ENCODE measurements at regions not wholly inside any gene's neighbourhood (a gene's known extent, or its start where the extent isn't known, plus 50 kb on each side); places are given as distances from the start of the nearest gene placed in this dataset.

DNA sequence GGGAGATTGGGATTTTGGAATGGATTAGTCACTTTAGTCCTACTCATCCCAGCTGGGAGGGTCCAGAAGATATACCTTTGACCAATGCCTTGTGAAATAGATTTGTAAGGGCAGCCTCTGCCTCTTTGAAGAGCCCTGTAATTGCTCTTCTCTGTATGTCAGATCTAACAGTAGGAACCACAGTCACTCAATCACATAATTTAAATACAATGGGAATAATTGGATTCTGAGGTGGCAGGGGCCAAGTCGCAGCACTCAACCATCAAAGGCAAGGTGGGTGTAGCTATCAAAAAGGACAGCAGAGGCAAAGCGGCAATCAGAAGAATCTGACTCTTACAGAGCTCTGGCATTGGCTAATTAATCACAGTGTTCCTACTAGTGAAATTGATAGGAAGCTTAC lies 650.9 kb upstream of the ANKRD30A start:
- TF ChIP-seq, protein P1, sequence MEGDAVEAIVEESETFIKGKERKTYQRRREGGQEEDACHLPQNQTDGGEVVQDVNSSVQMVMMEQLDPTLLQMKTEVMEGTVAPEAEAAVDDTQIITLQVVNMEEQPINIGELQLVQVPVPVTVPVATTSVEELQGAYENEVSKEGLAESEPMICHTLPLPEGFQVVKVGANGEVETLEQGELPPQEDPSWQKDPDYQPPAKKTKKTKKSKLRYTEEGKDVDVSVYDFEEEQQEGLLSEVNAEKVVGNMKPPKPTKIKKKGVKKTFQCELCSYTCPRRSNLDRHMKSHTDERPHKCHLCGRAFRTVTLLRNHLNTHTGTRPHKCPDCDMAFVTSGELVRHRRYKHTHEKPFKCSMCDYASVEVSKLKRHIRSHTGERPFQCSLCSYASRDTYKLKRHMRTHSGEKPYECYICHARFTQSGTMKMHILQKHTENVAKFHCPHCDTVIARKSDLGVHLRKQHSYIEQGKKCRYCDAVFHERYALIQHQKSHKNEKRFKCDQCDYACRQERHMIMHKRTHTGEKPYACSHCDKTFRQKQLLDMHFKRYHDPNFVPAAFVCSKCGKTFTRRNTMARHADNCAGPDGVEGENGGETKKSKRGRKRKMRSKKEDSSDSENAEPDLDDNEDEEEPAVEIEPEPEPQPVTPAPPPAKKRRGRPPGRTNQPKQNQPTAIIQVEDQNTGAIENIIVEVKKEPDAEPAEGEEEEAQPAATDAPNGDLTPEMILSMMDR (IDR thresholded peaks at IDR 0.05), result no peak
- TF ChIP-seq POLR2A (IDR thresholded peaks at IDR 0.05), result no peak
